ENCODE measurements at regions not wholly inside any gene's neighbourhood (a gene's known extent, or its start where the extent isn't known, plus 50 kb on each side); places are given as distances from the start of the nearest gene placed in this dataset.

DNA sequence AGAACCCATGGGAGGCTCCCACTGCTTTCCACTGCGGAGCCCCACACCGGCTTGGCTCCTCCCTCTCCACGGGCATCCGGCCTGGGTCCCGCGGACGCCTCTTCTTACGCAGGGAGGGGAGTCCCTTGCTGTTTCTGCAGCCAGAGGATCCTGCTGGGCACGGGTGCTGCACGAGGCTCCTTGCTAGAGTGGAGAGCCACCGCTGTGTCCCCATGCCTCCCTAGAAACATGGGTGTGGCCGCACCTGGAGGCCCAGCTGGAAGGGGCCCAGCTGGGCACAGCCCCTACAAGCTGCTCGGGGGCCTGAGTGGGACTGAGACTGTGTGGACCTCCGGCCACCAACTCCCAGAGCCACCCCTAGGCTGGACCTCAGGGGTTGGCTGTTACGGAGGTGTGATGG is 67.7 kb upstream of the GPC1 start:
- TF ChIP-seq, protein P1, sequence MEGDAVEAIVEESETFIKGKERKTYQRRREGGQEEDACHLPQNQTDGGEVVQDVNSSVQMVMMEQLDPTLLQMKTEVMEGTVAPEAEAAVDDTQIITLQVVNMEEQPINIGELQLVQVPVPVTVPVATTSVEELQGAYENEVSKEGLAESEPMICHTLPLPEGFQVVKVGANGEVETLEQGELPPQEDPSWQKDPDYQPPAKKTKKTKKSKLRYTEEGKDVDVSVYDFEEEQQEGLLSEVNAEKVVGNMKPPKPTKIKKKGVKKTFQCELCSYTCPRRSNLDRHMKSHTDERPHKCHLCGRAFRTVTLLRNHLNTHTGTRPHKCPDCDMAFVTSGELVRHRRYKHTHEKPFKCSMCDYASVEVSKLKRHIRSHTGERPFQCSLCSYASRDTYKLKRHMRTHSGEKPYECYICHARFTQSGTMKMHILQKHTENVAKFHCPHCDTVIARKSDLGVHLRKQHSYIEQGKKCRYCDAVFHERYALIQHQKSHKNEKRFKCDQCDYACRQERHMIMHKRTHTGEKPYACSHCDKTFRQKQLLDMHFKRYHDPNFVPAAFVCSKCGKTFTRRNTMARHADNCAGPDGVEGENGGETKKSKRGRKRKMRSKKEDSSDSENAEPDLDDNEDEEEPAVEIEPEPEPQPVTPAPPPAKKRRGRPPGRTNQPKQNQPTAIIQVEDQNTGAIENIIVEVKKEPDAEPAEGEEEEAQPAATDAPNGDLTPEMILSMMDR (IDR thresholded peaks at IDR 0.05): no peak
- TF ChIP-seq POLR2A (IDR thresholded peaks at IDR 0.05) (no peak), EP300 (IDR thresholded peaks at IDR 0.05; ENCODE audit: low read depth) (no peak)
